ENCODE measurements at regions not wholly inside any gene's neighbourhood (a gene's known extent, or its start where the extent isn't known, plus 50 kb on each side); places are given as distances from the start of the nearest gene placed in this dataset.

- dilution Hi-C loops (cut with HindIII; ENCODE audit: low sequenced_read_pairs, unreplicated experiment) (no loop called here), in situ Hi-C loops (cut with MboI; ENCODE audit: low sequenced_read_pairs) (no loop called here), intact Hi-C loops (cut with micrococcal nuclease) (no loop called here)
- no peak overlapping the region for H3K4me3 ChIP-seq (ENCODE audit: insufficient read depth, low read depth, low read length)
- DNase-seq (no peak), ATAC-seq (ENCODE audit: low read depth) (no peak)
- no peaks in the 10 kb centered on the region for H3K36me3 ChIP-seq (ENCODE audit: control insufficient read depth, insufficient read depth, low read length)
- no peak overlapping the region for H2BK5ac ChIP-seq (ENCODE audit: low read depth, low read length, poor library complexity, severe bottlenecking)
- no peak overlapping the region for H3K4ac ChIP-seq (ENCODE audit: low read depth, low read length)
- H3K23ac ChIP-seq (ENCODE audit: low read depth, low read length): no peak overlapping the region
- no peak overlapping the region for H4K8ac ChIP-seq (ENCODE audit: low read depth in 2 of 2, low read length in 2 of 2)
- H3K9ac ChIP-seq (ENCODE audit: low read depth, low read length): no peak overlapping the region
- H3K79me1 ChIP-seq (ENCODE audit: low read depth in 1 of 2, low read length in 2 of 2): no peaks in the 10 kb centered on the region
- no peak overlapping the region for H3K18ac ChIP-seq (ENCODE audit: low read depth, low read length)
- H3K27ac ChIP-seq (ENCODE audit: insufficient read depth, low read length): no peak overlapping the region
- no peak overlapping the region for H3K4me2 ChIP-seq (ENCODE audit: low read depth, low read length)
- H2AK5ac ChIP-seq (ENCODE audit: low read depth, low read length): no peak overlapping the region
- CTCF ChIA-PET: no interaction called here
- H3K4me1 ChIP-seq (ENCODE audit: control insufficient read depth, insufficient read depth, low read length): no peaks in the 10 kb centered on the region
- no peak overlapping the region for H2BK20ac ChIP-seq (ENCODE audit: low read depth, low read length)
- no TSS peak for BruUV-seq (replicated peaks)
- no peak overlapping the region for H3K56ac ChIP-seq (ENCODE audit: extremely low read depth, insufficient read depth, low read length)
- H2AK9ac ChIP-seq (replicated peaks; ENCODE audit: low read depth, low read length, poor library complexity): no peak overlapping the region
- WGBS, 2 experiments (ENCODE audit: extremely low coverage in 2 of 2, insufficient read length in 1 of 2): no CpG with 5 or more reads among the region's 1 CpG
- H4K20me1 ChIP-seq (ENCODE audit: insufficient read depth, low read length): no peaks in the 10 kb centered on the region
- no peak overlapping the region for H4K5ac ChIP-seq (ENCODE audit: low read depth, low read length)
- POLR2A ChIA-PET (ENCODE audit: unreplicated experiment): no interaction called here
- H2BK15ac ChIP-seq (ENCODE audit: low read depth, low read length): no peak overlapping the region
- H3K9me1 ChIP-seq (ENCODE audit: insufficient read depth, low read length): no peaks in the 10 kb centered on the region
- no peak for TF ChIP-seq CEBPB (IDR thresholded peaks at IDR 0.05; ENCODE audit: low read depth, low read length)
- TF ChIP-seq, protein P1, sequence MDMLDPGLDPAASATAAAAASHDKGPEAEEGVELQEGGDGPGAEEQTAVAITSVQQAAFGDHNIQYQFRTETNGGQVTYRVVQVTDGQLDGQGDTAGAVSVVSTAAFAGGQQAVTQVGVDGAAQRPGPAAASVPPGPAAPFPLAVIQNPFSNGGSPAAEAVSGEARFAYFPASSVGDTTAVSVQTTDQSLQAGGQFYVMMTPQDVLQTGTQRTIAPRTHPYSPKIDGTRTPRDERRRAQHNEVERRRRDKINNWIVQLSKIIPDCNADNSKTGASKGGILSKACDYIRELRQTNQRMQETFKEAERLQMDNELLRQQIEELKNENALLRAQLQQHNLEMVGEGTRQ (IDR thresholded peaks at IDR 0.05; ENCODE audit: low read depth, low read length): no peak
- no peak for TF ChIP-seq CHD1 (IDR thresholded peaks at IDR 0.05; ENCODE audit: low read depth, low read length)
- TF ChIP-seq ELK1 (IDR thresholded peaks at IDR 0.05; ENCODE audit: borderline replicate concordance, low read depth, low read length): no peak
- TF ChIP-seq MXI1 (IDR thresholded peaks at IDR 0.05; ENCODE audit: borderline replicate concordance, low read depth, low read length): no peak
- no peak for TF ChIP-seq RCOR1 (IDR thresholded peaks at IDR 0.05; ENCODE audit: insufficient replicate concordance, low read length)
- no peak for TF ChIP-seq FOS (IDR thresholded peaks at IDR 0.05; ENCODE audit: low read depth, low read length)
- TF ChIP-seq MAFK (IDR thresholded peaks at IDR 0.05; ENCODE audit: low read depth, low read length): no peak
- no peak for TF ChIP-seq NFE2L2 (IDR thresholded peaks at IDR 0.05; ENCODE audit: low read depth, low read length)
- TF ChIP-seq SMC3 (IDR thresholded peaks at IDR 0.05; ENCODE audit: low read depth, low read length): no peak
- TF ChIP-seq BHLHE40 (IDR thresholded peaks at IDR 0.05; ENCODE audit: low read depth, low read length): no peak
- no peak for TF ChIP-seq POLR2A (IDR thresholded peaks at IDR 0.05; ENCODE audit: low read depth, low read length)
- TF ChIP-seq RAD21 (IDR thresholded peaks at IDR 0.05; ENCODE audit: low read length): no peak
- no peak for TF ChIP-seq MAZ (IDR thresholded peaks at IDR 0.05; ENCODE audit: borderline replicate concordance, low read depth, low read length)
- TF ChIP-seq CTCF (conservative IDR thresholded peaks at IDR 0.05; ENCODE audit: low read depth, low read length): no peak
- no peak for TF ChIP-seq RFX5 (IDR thresholded peaks at IDR 0.05; ENCODE audit: low read depth, low read length)
- H3K14ac ChIP-seq (replicated peaks; ENCODE audit: low read depth, low read length): no peak overlapping the region
- H3K9me3 ChIP-seq (ENCODE audit: control insufficient read depth, insufficient read depth, low read length): no peaks in the 10 kb centered on the region
- H4K91ac ChIP-seq (ENCODE audit: insufficient read depth, low read depth, low read length): no peak overlapping the region
- H2BK120ac ChIP-seq (ENCODE audit: low read depth, low read length): no peak overlapping the region
- H3K27me3 ChIP-seq (ENCODE audit: control insufficient read depth, insufficient read depth, low read length): no peaks in the 10 kb centered on the region
- H2AFZ ChIP-seq (replicated peaks; ENCODE audit: low read length, poor library complexity): no peak overlapping the region
Observed at GRCh38 chr9:27856748-27857147, 283.5 kb upstream of the C9orf72 start.
